ENCODE measurements at regions not wholly inside any gene's neighbourhood (a gene's known extent, or its start where the extent isn't known, plus 50 kb on each side); places are given as distances from the start of the nearest gene placed in this dataset.
A peak's percentile ranks its signal among the peaks of the same experiment; 100 is the strongest.

DNA sequence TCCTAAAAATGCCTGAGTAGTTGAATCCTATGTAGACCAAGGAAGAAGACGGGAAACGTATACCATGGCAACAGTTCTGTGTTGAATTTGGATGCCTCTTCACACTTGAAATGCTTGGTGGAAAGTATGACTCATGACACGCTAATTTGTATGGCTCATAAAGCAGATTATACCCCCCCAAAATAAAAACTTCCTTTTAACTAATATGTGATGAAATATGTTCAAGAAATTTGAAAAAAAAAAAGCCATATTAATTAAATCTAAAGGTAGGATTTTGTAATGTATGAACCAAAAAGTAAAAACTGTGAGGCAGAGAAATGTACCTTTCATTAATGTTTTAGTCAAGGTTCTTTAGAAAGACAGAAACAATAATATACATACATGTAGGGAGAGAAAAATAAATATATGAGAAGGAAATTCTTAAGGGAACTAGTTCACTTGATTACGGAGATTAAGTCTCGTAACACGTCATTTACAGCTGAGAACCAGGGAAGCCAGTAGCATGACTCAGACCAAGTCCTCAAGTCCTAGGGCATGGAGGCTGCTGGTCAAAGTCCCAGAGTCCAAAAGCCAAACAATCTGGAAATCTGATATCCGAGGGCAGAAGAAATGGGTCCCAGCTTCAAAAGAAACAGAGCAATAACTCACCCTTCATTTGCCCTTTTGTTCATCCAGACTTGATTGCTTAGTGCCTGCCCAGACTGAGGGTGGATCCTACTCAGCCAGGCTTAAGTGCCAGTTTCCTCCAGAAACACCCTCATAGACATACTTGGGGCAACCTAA is 485.1 kb downstream of the SEMA3D start:
- peak overlapping the region; percentile 84; the same call in 1 of the 2 replicates for H2AFZ ChIP-seq
- DNase-seq (ENCODE audit: low spot score) (no peak), ATAC-seq (no peak)
- no peaks in the 10 kb centered on the region for H4K20me1 ChIP-seq (replicated peaks; ENCODE audit: insufficient read depth)
- no peaks in the 10 kb centered on the region for H3K36me3 ChIP-seq (ENCODE audit: insufficient read depth)
- no peak overlapping the region for H3K27ac Mint-ChIP-seq
- H3K9me2 ChIP-seq (ENCODE audit: insufficient read depth) = no peaks in the 10 kb centered on the region; the same call in 1 of the 2 replicates
- H3K4me1 ChIP-seq (ENCODE audit: insufficient read depth) = no peaks in the 10 kb centered on the region
- no peak overlapping the region for H3K27ac ChIP-seq (ENCODE audit: low read depth)
- no peaks in the 10 kb centered on the region for H3K36me3 Mint-ChIP-seq (ENCODE audit: low read depth)
- no peak overlapping the region for H3K4me3 Mint-ChIP-seq
- H3K9me3 Mint-ChIP-seq = no peaks in the 10 kb centered on the region; the same call in 2 of the 3 replicates
- TF ChIP-seq, protein P1, sequence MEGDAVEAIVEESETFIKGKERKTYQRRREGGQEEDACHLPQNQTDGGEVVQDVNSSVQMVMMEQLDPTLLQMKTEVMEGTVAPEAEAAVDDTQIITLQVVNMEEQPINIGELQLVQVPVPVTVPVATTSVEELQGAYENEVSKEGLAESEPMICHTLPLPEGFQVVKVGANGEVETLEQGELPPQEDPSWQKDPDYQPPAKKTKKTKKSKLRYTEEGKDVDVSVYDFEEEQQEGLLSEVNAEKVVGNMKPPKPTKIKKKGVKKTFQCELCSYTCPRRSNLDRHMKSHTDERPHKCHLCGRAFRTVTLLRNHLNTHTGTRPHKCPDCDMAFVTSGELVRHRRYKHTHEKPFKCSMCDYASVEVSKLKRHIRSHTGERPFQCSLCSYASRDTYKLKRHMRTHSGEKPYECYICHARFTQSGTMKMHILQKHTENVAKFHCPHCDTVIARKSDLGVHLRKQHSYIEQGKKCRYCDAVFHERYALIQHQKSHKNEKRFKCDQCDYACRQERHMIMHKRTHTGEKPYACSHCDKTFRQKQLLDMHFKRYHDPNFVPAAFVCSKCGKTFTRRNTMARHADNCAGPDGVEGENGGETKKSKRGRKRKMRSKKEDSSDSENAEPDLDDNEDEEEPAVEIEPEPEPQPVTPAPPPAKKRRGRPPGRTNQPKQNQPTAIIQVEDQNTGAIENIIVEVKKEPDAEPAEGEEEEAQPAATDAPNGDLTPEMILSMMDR (conservative IDR thresholded peaks at IDR 0.05; ENCODE audit: low read depth in 2 of 2) = no peak
- no peak for TF ChIP-seq ZNF331 (CRISPR knock-in tag; IDR thresholded peaks at IDR 0.05; ENCODE audit: low read depth)
- TF ChIP-seq, protein P2, sequence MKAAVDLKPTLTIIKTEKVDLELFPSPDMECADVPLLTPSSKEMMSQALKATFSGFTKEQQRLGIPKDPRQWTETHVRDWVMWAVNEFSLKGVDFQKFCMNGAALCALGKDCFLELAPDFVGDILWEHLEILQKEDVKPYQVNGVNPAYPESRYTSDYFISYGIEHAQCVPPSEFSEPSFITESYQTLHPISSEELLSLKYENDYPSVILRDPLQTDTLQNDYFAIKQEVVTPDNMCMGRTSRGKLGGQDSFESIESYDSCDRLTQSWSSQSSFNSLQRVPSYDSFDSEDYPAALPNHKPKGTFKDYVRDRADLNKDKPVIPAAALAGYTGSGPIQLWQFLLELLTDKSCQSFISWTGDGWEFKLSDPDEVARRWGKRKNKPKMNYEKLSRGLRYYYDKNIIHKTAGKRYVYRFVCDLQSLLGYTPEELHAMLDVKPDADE (IDR thresholded peaks at IDR 0.05) = no peak
- no peak for TF ChIP-seq NANOG (IDR thresholded peaks at IDR 0.05; ENCODE audit: borderline replicate concordance)
- TF ChIP-seq, protein P3, sequence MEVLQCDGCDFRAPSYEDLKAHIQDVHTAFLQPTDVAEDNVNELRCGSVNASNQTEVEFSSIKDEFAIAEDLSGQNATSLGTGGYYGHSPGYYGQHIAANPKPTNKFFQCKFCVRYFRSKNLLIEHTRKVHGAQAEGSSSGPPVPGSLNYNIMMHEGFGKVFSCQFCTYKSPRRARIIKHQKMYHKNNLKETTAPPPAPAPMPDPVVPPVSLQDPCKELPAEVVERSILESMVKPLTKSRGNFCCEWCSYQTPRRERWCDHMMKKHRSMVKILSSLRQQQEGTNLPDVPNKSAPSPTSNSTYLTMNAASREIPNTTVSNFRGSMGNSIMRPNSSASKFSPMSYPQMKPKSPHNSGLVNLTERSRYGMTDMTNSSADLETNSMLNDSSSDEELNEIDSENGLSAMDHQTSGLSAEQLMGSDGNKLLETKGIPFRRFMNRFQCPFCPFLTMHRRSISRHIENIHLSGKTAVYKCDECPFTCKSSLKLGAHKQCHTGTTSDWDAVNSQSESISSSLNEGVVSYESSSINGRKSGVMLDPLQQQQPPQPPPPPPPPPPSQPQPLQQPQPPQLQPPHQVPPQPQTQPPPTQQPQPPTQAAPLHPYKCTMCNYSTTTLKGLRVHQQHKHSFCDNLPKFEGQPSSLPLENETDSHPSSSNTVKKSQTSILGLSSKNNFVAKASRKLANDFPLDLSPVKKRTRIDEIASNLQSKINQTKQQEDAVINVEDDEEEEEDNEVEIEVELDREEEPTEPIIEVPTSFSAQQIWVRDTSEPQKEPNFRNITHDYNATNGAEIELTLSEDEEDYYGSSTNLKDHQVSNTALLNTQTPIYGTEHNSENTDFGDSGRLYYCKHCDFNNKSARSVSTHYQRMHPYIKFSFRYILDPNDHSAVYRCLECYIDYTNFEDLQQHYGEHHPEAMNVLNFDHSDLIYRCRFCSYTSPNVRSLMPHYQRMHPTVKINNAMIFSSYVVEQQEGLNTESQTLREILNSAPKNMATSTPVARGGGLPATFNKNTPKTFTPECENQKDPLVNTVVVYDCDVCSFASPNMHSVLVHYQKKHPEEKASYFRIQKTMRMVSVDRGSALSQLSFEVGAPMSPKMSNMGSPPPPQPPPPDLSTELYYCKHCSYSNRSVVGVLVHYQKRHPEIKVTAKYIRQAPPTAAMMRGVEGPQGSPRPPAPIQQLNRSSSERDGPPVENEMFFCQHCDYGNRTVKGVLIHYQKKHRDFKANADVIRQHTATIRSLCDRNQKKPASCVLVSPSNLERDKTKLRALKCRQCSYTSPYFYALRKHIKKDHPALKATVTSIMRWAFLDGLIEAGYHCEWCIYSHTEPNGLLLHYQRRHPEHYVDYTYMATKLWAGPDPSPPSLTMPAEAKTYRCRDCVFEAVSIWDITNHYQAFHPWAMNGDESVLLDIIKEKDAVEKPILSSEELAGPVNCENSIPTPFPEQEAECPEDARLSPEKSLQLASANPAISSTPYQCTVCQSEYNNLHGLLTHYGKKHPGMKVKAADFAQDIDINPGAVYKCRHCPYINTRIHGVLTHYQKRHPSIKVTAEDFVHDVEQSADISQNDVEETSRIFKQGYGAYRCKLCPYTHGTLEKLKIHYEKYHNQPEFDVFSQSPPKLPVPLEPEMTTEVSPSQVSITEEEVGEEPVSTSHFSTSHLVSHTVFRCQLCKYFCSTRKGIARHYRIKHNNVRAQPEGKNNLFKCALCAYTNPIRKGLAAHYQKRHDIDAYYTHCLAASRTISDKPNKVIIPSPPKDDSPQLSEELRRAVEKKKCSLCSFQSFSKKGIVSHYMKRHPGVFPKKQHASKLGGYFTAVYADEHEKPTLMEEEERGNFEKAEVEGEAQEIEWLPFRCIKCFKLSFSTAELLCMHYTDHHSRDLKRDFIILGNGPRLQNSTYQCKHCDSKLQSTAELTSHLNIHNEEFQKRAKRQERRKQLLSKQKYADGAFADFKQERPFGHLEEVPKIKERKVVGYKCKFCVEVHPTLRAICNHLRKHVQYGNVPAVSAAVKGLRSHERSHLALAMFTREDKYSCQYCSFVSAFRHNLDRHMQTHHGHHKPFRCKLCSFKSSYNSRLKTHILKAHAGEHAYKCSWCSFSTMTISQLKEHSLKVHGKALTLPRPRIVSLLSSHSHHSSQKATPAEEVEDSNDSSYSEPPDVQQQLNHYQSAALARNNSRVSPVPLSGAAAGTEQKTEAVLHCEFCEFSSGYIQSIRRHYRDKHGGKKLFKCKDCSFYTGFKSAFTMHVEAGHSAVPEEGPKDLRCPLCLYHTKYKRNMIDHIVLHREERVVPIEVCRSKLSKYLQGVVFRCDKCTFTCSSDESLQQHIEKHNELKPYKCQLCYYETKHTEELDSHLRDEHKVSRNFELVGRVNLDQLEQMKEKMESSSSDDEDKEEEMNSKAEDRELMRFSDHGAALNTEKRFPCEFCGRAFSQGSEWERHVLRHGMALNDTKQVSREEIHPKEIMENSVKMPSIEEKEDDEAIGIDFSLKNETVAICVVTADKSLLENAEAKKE (CRISPR knock-in tag; IDR thresholded peaks at IDR 0.05) = no peak
- TF ChIP-seq CREB1 (CRISPR knock-in tag; IDR thresholded peaks at IDR 0.05; ENCODE audit: low read depth) = no peak
- no peak for TF ChIP-seq POLR2AphosphoS5 (IDR thresholded peaks at IDR 0.05; ENCODE audit: low read depth)
- TF ChIP-seq, protein P4, sequence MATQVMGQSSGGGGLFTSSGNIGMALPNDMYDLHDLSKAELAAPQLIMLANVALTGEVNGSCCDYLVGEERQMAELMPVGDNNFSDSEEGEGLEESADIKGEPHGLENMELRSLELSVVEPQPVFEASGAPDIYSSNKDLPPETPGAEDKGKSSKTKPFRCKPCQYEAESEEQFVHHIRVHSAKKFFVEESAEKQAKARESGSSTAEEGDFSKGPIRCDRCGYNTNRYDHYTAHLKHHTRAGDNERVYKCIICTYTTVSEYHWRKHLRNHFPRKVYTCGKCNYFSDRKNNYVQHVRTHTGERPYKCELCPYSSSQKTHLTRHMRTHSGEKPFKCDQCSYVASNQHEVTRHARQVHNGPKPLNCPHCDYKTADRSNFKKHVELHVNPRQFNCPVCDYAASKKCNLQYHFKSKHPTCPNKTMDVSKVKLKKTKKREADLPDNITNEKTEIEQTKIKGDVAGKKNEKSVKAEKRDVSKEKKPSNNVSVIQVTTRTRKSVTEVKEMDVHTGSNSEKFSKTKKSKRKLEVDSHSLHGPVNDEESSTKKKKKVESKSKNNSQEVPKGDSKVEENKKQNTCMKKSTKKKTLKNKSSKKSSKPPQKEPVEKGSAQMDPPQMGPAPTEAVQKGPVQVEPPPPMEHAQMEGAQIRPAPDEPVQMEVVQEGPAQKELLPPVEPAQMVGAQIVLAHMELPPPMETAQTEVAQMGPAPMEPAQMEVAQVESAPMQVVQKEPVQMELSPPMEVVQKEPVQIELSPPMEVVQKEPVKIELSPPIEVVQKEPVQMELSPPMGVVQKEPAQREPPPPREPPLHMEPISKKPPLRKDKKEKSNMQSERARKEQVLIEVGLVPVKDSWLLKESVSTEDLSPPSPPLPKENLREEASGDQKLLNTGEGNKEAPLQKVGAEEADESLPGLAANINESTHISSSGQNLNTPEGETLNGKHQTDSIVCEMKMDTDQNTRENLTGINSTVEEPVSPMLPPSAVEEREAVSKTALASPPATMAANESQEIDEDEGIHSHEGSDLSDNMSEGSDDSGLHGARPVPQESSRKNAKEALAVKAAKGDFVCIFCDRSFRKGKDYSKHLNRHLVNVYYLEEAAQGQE (IDR thresholded peaks at IDR 0.05; ENCODE audit: unreplicated experiment) = no peak
- no peak for TF ChIP-seq EZH2 (IDR thresholded peaks at IDR 0.05; ENCODE audit: low read depth, unreplicated experiment)
- no peak for TF ChIP-seq ZNF114 (CRISPR knock-in tag; IDR thresholded peaks at IDR 0.05)
- no peak for TF ChIP-seq JUNB (IDR thresholded peaks at IDR 0.05; ENCODE audit: unreplicated experiment)
- no peak for TF ChIP-seq EZH2phosphoT487 (IDR thresholded peaks at IDR 0.05; ENCODE audit: unreplicated experiment)
- no peak for TF ChIP-seq STAT1 (IDR thresholded peaks at IDR 0.05; ENCODE audit: unreplicated experiment)
- no peaks in the 10 kb centered on the region for H3K79me2 ChIP-seq (replicated peaks; ENCODE audit: insufficient read depth)
- no peak overlapping the region for H3K4me3 ChIP-seq
- H3K4me2 ChIP-seq = no peak overlapping the region
- no peaks in the 10 kb centered on the region for H3F3A ChIP-seq (replicated peaks; ENCODE audit: low read depth)
- H3K27me3 Mint-ChIP-seq (ENCODE audit: insufficient read depth, low read depth, poor library complexity) = no peaks in the 10 kb centered on the region
- no peaks in the 10 kb centered on the region for H3K27me3 ChIP-seq (ENCODE audit: insufficient read depth)
- no peaks in the 10 kb centered on the region for H3K4me1 Mint-ChIP-seq

Measured in GM23338 (cell line).